ENCODE measurements at regions not wholly inside any gene's neighbourhood (a gene's known extent, or its start where the extent isn't known, plus 50 kb on each side); places are given as distances from the start of the nearest gene placed in this dataset.

DNA sequence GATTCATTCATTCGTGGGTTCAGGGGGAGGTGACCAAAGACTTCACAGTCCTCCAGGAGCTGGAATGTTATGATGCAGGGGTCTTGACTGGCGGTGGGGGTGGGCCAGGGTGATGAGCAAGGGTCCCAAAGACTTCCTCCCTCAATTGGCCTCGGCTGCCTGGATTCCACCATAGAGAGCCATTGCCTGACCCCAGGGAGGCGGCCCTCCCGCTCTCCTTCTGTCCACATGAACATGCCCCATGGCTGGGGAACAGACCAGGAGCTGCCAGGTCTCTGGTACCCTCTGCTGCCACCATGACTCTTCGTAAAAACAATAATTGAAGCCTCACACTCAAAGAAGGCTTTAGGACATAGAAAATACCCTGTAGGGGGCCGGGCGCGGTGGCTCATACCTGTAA is 102.5 kb upstream of the CASZ1 start:
- Mint-ChIP-seq H3K27me3 (no peaks in the 10 kb centered on the region), H3K36me3 (ENCODE audit: low read depth) (no peaks in the 10 kb centered on the region), H3K4me1 (ENCODE audit: low read depth) (peaks cover 5% of the 10 kb centered on the region), H3K9me3 (no peaks in the 10 kb centered on the region), H3K27ac (no peak overlapping the region), H3K4me3 (no peak overlapping the region)
- no peak for ATAC-seq (ENCODE audit: poor library complexity)
- Histone ChIP-seq H3K27me3 (ENCODE audit: control insufficient read depth in 1 of 2, insufficient read depth in 2 of 2, low read length in 2 of 2) (no peaks in the 10 kb centered on the region), H3K27ac (ENCODE audit: low read depth in 1 of 2, low read length in 2 of 2) (no peak overlapping the region), H3K36me3 (ENCODE audit: insufficient read depth, low read length) (no peaks in the 10 kb centered on the region), H3K9me3 (ENCODE audit: control insufficient read depth in 1 of 2, insufficient read depth in 1 of 2, low read length in 2 of 2) (no peaks in the 10 kb centered on the region), H3K4me1 (ENCODE audit: insufficient read depth, low read length) (peaks cover 7% of the 10 kb centered on the region), H3K4me3 (ENCODE audit: low read length) (no peak overlapping the region)
- DNase-seq = no peak
- no peak for TF ChIP-seq CTCF (IDR thresholded peaks at IDR 0.05)
- ChIA-PET POLR2A (no interaction called here), CTCF (no interaction called here)
- intact Hi-C loops (cut with DNase I, micrococcal nuclease) = no loop called here

DNA sequence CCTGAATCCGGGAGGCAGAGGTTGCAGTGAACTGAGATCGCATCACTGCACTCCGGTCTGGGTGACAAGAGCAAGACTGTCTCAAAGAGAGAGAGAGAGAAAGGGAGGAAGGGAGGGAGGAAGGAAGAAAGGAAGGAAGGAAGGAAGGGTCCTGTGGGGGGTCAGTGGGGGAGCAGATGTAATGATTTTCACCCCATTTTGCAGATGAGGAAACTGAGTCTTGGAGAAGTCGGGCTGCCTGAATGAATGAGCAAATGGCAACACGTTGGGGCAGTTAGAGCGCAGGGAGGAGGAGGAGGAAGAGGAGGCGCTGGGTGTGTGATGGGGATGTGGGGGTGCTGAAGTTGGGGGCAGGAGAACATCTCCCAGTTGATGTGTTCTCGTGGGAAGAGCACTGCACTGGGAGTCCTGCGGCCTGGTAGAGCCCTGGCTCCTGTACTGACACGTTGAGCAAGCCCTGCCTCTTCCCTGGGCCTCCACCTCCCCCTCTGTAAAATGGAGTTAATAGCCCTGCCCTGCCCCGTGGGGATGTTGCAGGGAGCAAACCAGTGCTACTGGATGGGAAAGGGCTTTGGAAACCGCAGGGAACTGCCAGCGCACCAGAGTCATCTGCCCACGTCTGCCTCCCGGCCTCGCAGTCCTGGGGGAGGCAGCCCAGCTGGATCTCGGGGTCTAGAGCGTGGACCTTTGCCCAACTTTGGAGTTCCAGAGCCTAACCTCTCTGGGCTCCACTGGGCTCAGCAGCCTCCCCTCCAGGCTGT is 103.2 kb upstream of the CASZ1 start:
- H3K9me3 Mint-ChIP-seq = no peaks in the 10 kb centered on the region
- H3K36me3 Mint-ChIP-seq (ENCODE audit: low read depth) = no peaks in the 10 kb centered on the region
- intact Hi-C loops (cut with DNase I, micrococcal nuclease) = no loop called here
- H3K27me3 ChIP-seq (ENCODE audit: control insufficient read depth in 1 of 2, insufficient read depth in 2 of 2, low read length in 2 of 2) = no peaks in the 10 kb centered on the region
- ATAC-seq (ENCODE audit: poor library complexity) (no peak), DNase-seq (no peak)
- H3K36me3 ChIP-seq (ENCODE audit: insufficient read depth, low read length) = no peaks in the 10 kb centered on the region
- no peaks in the 10 kb centered on the region for H3K27me3 Mint-ChIP-seq
- H3K4me1 ChIP-seq (ENCODE audit: insufficient read depth, low read length) = peaks cover 15% of the 10 kb centered on the region
- CTCF ChIA-PET = no interaction called here
- POLR2A ChIA-PET = no interaction called here
- H3K4me3 Mint-ChIP-seq = no peak overlapping the region
- peaks cover 12% of the 10 kb centered on the region for H3K4me1 Mint-ChIP-seq (ENCODE audit: low read depth)
- no peak for TF ChIP-seq CTCF (IDR thresholded peaks at IDR 0.05)
- H3K27ac ChIP-seq (ENCODE audit: low read depth in 1 of 2, low read length in 2 of 2) = no peak overlapping the region
- H3K9me3 ChIP-seq (ENCODE audit: control insufficient read depth in 1 of 2, insufficient read depth in 1 of 2, low read length in 2 of 2) = peaks cover 0 to 2% of the 10 kb centered on the region in 2 experiments
- H3K27ac Mint-ChIP-seq = no peak overlapping the region
- no peak overlapping the region for H3K4me3 ChIP-seq (ENCODE audit: low read length)

- no peak overlapping the region for H3K27ac ChIP-seq (ENCODE audit: low read depth in 1 of 2, low read length in 2 of 2)
- no peaks in the 10 kb centered on the region for H3K27me3 ChIP-seq (ENCODE audit: control insufficient read depth in 1 of 2, insufficient read depth in 2 of 2, low read length in 2 of 2)
- no peak for DNase-seq
- peaks cover 18% of the 10 kb centered on the region for H3K4me1 Mint-ChIP-seq (ENCODE audit: low read depth)
- peaks cover 20% of the 10 kb centered on the region for H3K4me1 ChIP-seq (ENCODE audit: insufficient read depth, low read length)
- ATAC-seq (ENCODE audit: poor library complexity) = no peak
- TF ChIP-seq CTCF (IDR thresholded peaks at IDR 0.05) = no peak
- peaks cover 0 to 4% of the 10 kb centered on the region in 2 experiments for H3K9me3 ChIP-seq (ENCODE audit: control insufficient read depth in 1 of 2, insufficient read depth in 1 of 2, low read length in 2 of 2)
- no peaks in the 10 kb centered on the region for H3K9me3 Mint-ChIP-seq
- H3K4me3 ChIP-seq (ENCODE audit: low read length) = no peak overlapping the region
- intact Hi-C loops (cut with DNase I, micrococcal nuclease) = no loop called here
- H3K36me3 ChIP-seq (ENCODE audit: insufficient read depth, low read length) = no peaks in the 10 kb centered on the region
- H3K27me3 Mint-ChIP-seq = no peaks in the 10 kb centered on the region
- ChIA-PET POLR2A (no interaction called here), CTCF (no interaction called here)
- no peaks in the 10 kb centered on the region for H3K36me3 Mint-ChIP-seq (ENCODE audit: low read depth)
- H3K27ac Mint-ChIP-seq = no peak overlapping the region
- no peak overlapping the region for H3K4me3 Mint-ChIP-seq
These were observed 103.8 kb upstream of the CASZ1 start for GRCh38 chr1:10900251-10900651.

All from CD4-positive, alpha-beta T cell (primary cell).